HG03103 (cell line): ENCODE measurements at regions not wholly inside any gene's neighbourhood (a gene's known extent, or its start where the extent isn't known, plus 50 kb on each side); places are given as distances from the start of the nearest gene placed in this dataset.

Source experiments
- ATAC-seq: cut with Tn5 transposase; IDR thresholded peaks from one replicate; pipeline ENCODE4 v1.9.1; 2021; ENCODE audit warnings: low read depth; ENCODE audit not compliant: unreplicated experiment

- ATAC-seq = no peak
Measured at GRCh38 chr5:107325866-107326265, 344.9 kb downstream of the EFNA5 start.

GRCh38 chr5:107324809-107325208 is 345.9 kb downstream of the EFNA5 start:
- ATAC-seq = no peak

GRCh38 chr5:107324071-107324470 is 346.7 kb downstream of the EFNA5 start:
- ATAC-seq = no peak

GRCh38 chr5:107323536-107323935 is 347.2 kb downstream of the EFNA5 start:
- ATAC-seq = no peak

- no peak for ATAC-seq
Measured at GRCh38 chr5:107322936-107323335, 347.8 kb downstream of the EFNA5 start.

- no peak for ATAC-seq
Measured at GRCh38 chr5:107321906-107322305, 348.8 kb downstream of the EFNA5 start.

- no peak for ATAC-seq
Measured at GRCh38 chr5:107320846-107321245, 349.9 kb downstream of the EFNA5 start.

GRCh38 chr5:107320376-107320775 is 350.4 kb downstream of the EFNA5 start:
- no peak for ATAC-seq

- ATAC-seq = no peak
Measured at GRCh38 chr5:107319901-107320300, 350.8 kb downstream of the EFNA5 start.

- no peak for ATAC-seq
Measured at GRCh38 chr5:107314330-107314729, 356.4 kb downstream of the EFNA5 start.

GRCh38 chr5:107313921-107314320 is 356.8 kb downstream of the EFNA5 start:
- no peak for ATAC-seq

GRCh38 chr5:107313098-107313497 is 357.6 kb downstream of the EFNA5 start:
- no peak for ATAC-seq

GRCh38 chr5:107310181-107310580 is 360.6 kb downstream of the EFNA5 start:
- ATAC-seq = no peak

- no peak for ATAC-seq
Measured at GRCh38 chr5:107306594-107306993, 364.1 kb downstream of the EFNA5 start.

- ATAC-seq = no peak
Measured at GRCh38 chr5:107306002-107306401, 364.7 kb downstream of the EFNA5 start.

GRCh38 chr5:107304684-107305083 is 366.1 kb downstream of the EFNA5 start:
- ATAC-seq = no peak

- no peak for ATAC-seq
Measured at GRCh38 chr5:107303171-107303968, 367.4 kb downstream of the EFNA5 start.

GRCh38 chr5:107302441-107302840 is 368.3 kb downstream of the EFNA5 start:
- ATAC-seq = no peak

GRCh38 chr5:107301999-107302398 is 368.7 kb downstream of the EFNA5 start:
- no peak for ATAC-seq

GRCh38 chr5:107300721-107301327 is 369.9 kb downstream of the EFNA5 start:
- no peak for ATAC-seq

- ATAC-seq = no peak
Measured at GRCh38 chr5:107296572-107296971, 374.2 kb downstream of the EFNA5 start.

GRCh38 chr5:107295914-107296313 is 374.8 kb downstream of the EFNA5 start:
- ATAC-seq = no peak
